Esophagus squamous epithelium (tissue), 4 donors: ENCODE measurements at regions not wholly inside any gene's neighbourhood (a gene's known extent, or its start where the extent isn't known, plus 50 kb on each side); places are given as distances from the start of the nearest gene placed in this dataset.

Experiments
- CTCF ChIP-seq, 6 experiments: fragments of 450-650 bp in 4 of 6; fragments of 200-600 bp in 2 of 6; sonication (generic) in 2 of 6; IDR thresholded peaks; one replicate each; pipeline ENCODE4 v1.5.1; 2016 to 2019; ENCODE audit warnings: antibody characterized with exemption in 6 of 6, mild to moderate bottlenecking in 4 of 6, moderate library complexity in 4 of 6
- POLR2A ChIP-seq, 4 donors: fragments of 450-650 bp; IDR thresholded peaks; one replicate each; pipeline ENCODE4 v1.6.1; 2017; ENCODE audit warnings: antibody characterized with exemption in 4 of 4, mild to moderate bottlenecking in 4 of 4, moderate library complexity in 3 of 4

DNA sequence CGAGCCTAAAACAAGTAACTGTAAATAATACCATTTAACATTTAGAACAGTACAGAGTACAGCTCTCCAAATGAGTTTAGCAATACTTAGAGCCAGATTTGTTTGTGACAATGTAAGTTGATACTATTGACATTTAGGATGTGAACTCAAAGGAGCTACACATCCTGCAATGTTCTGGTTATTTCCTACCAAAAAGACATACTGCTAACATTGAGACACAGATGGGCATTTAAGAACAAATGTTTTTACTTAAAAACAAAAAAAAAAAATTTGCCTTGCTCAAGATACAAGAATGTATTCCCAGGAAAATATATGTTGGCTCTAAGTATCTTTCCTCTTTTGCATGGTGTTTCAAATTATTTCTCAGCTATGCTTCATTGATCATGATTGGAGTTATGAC is 1464.8 kb upstream of the PRMT6 start:
- TF ChIP-seq CTCF (IDR thresholded peaks at IDR 0.05): no peak
- no peak for TF ChIP-seq POLR2A (IDR thresholded peaks at IDR 0.05)
